Esophagus muscularis mucosa (tissue), 4 donors: ENCODE measurements at regions not wholly inside any gene's neighbourhood (a gene's known extent, or its start where the extent isn't known, plus 50 kb on each side); places are given as distances from the start of the nearest gene placed in this dataset.

Experiments
- DNase-seq: peaks from one replicate; pipeline ENCODE4 v3.0.0-alpha.2; 2017; ENCODE audit errors: extremely low spot score
- H3K27ac ChIP-seq, 4 donors: fragments of 200-600 bp; sonication (generic); replicated peaks in 1 of 4; 1 replicate in 3 of 4; 2 replicates in 1 of 4; pipeline ENCODE4 v1.5.1; 2016 to 2019; ENCODE audit warnings: mild to moderate bottlenecking in 1 of 4
- H3K27me3 ChIP-seq, 4 donors: fragments of 200-600 bp; sonication (generic); one replicate each; pipeline versions ENCODE4 v1.5.1 to v1.6.0; 2016 to 2019
- H3K36me3 ChIP-seq, 4 donors: fragments of 200-600 bp; sonication (generic); one replicate each; pipeline ENCODE4 v1.5.1; 2016 to 2019
- H3K4me1 ChIP-seq, 4 donors: fragments of 200-600 bp; sonication (generic); one replicate each; pipeline ENCODE4 v1.5.1; 2016 to 2019
- H3K4me3 ChIP-seq, 4 donors: fragments of 200-600 bp; sonication (generic); 1 replicate in 2 of 4; 2 replicates in 2 of 4; pipeline ENCODE4 v1.5.1; 2016 to 2019; ENCODE audit warnings: mild to moderate bottlenecking in 4 of 4, moderate library complexity in 1 of 4
- H3K9me3 ChIP-seq, 4 donors: fragments of 200-600 bp; sonication (generic); 1 replicate in 3 of 4; 2 replicates in 1 of 4; pipeline ENCODE4 v1.5.1; 2016 to 2019
- CTCF ChIP-seq, 3 experiments: fragments of 200-600 bp in 2 of 3; fragments of 450-650 bp in 1 of 3; sonication (generic) in 2 of 3; IDR thresholded peaks; one replicate each; pipeline ENCODE4 v1.5.1; 2017 to 2019; ENCODE audit warnings: antibody characterized with exemption in 3 of 3, mild to moderate bottlenecking in 2 of 3, moderate library complexity in 1 of 3
- EP300 ChIP-seq: sonication (generic); formaldehyde crosslinking; IDR thresholded peaks from one replicate; pipeline ENCODE4 v1.6.1; 2017; ENCODE audit warnings: antibody characterized with exemption
- POLR2A ChIP-seq: fragments of 450-650 bp; IDR thresholded peaks from one replicate; pipeline ENCODE4 v1.6.1; 2017; ENCODE audit warnings: antibody characterized with exemption, moderate library complexity, mild to moderate bottlenecking, low read depth
- POLR2AphosphoS5 ChIP-seq, 2 donors: sonication (generic); formaldehyde crosslinking; IDR thresholded peaks; one replicate each; pipeline ENCODE4 v1.6.1; 2017; ENCODE audit warnings: antibody characterized with exemption in 2 of 2
- WGBS: methylation state at CpG from one replicate; pipeline ENCODE4 v1.1.5; 2018; 5-methylcytosine and 5-hydroxymethylcytosine counted together
- intact Hi-C: fragments of 100-400 bp; cut with DNase I; formaldehyde crosslinking; loops from one replicate; pipeline ENCODE4 v1.15.1; 2023

GRCh38 chr9:10674586-10674985 lies 61.8 kb upstream of the PTPRD start:
- intact Hi-C loops = no loop called here
- DNase-seq = no peak
- Histone ChIP-seq H3K27ac (no peak overlapping the region), H3K36me3 (no peaks in the 10 kb centered on the region), H3K4me3 (no peak overlapping the region), H3K27me3 (no peaks in the 10 kb centered on the region), H3K4me1 (peaks cover 0 to 14% (median 8%) of the 10 kb centered on the region in 4 donors), H3K9me3 (peaks cover 0 to 10% (median 0%) of the 10 kb centered on the region in 4 donors)
- TF ChIP-seq CTCF (IDR thresholded peaks at IDR 0.05) = no peak
- TF ChIP-seq POLR2AphosphoS5 (IDR thresholded peaks at IDR 0.05) = no peak
- TF ChIP-seq POLR2A = no peak
- no CpG with 5 or more reads among the region's 1 CpG for WGBS

- H3K36me3 ChIP-seq = no peaks in the 10 kb centered on the region
- DNase-seq = no peak
- no peak overlapping the region for H3K27ac ChIP-seq
- WGBS = 54% methylated on average over 4 of the region's 4 CpGs
- H3K4me1 ChIP-seq = peaks cover 0 to 14% (median 8%) of the 10 kb centered on the region in 4 donors
- no peak overlapping the region for H3K4me3 ChIP-seq
- no peaks in the 10 kb centered on the region for H3K9me3 ChIP-seq
- intact Hi-C loops = no loop called here
- TF ChIP-seq POLR2AphosphoS5 (IDR thresholded peaks at IDR 0.05) (no peak), EP300 (no peak), CTCF (IDR thresholded peaks at IDR 0.05) (no peak), POLR2A (no peak)
- no peaks in the 10 kb centered on the region for H3K27me3 ChIP-seq
These were observed 65.2 kb upstream of the PTPRD start for GRCh38 chr9:10678010-10678409.

- intact Hi-C loops = no loop called here
These were observed 66.0 kb upstream of the PTPRD start for GRCh38 chr9:10678790-10679189.

GRCh38 chr9:10686943-10687342 lies 74.1 kb upstream of the PTPRD start:
- WGBS = 86% methylated on average over 2 of the region's 2 CpGs
- no peak for DNase-seq
- Histone ChIP-seq H3K36me3 (no peaks in the 10 kb centered on the region), H3K4me1 (no peaks in the 10 kb centered on the region), H3K27me3 (no peaks in the 10 kb centered on the region), H3K9me3 (no peaks in the 10 kb centered on the region), H3K4me3 (no peak overlapping the region), H3K27ac (no peak overlapping the region)
- TF ChIP-seq EP300 (no peak), POLR2AphosphoS5 (IDR thresholded peaks at IDR 0.05) (no peak), CTCF (IDR thresholded peaks at IDR 0.05) (no peak), POLR2A (no peak)
- intact Hi-C loops = no loop called here

More at GRCh38 chr9:10678790-10679189, 66.0 kb upstream of the PTPRD start:
- no peak for TF ChIP-seq CTCF (IDR thresholded peaks at IDR 0.05)
- peak in 1 of 2 donors; percentile 23 for TF ChIP-seq POLR2AphosphoS5 (IDR thresholded peaks at IDR 0.05)
- H3K27me3 ChIP-seq = no peaks in the 10 kb centered on the region
- peaks cover 0 to 14% (median 8%) of the 10 kb centered on the region in 4 donors for H3K4me1 ChIP-seq
- H3K4me3 ChIP-seq = no peak overlapping the region
- no peak for DNase-seq
- 68% methylated on average over 1 of the region's 1 CpG for WGBS
- H3K27ac ChIP-seq = no peak overlapping the region
- H3K9me3 ChIP-seq = no peaks in the 10 kb centered on the region
- H3K36me3 ChIP-seq = no peaks in the 10 kb centered on the region

GRCh38 chr9:10690546-10690945 lies 77.7 kb upstream of the PTPRD start:
- intact Hi-C loops = no loop called here
- no peaks in the 10 kb centered on the region for H3K4me1 ChIP-seq
- no peak for DNase-seq
- no peak overlapping the region for H3K4me3 ChIP-seq
- no peaks in the 10 kb centered on the region for H3K27me3 ChIP-seq
- H3K27ac ChIP-seq = no peak overlapping the region
- no peaks in the 10 kb centered on the region for H3K36me3 ChIP-seq
- WGBS = 31% methylated on average over 2 of the region's 2 CpGs
- TF ChIP-seq CTCF (IDR thresholded peaks at IDR 0.05) = no peak
- TF ChIP-seq EP300 = no peak
- no peak for TF ChIP-seq POLR2A
- no peak for TF ChIP-seq POLR2AphosphoS5 (IDR thresholded peaks at IDR 0.05)
- H3K9me3 ChIP-seq = no peaks in the 10 kb centered on the region
